ENCODE measurements at regions not wholly inside any gene's neighbourhood (a gene's known extent, or its start where the extent isn't known, plus 50 kb on each side); places are given as distances from the start of the nearest gene placed in this dataset.

DNA sequence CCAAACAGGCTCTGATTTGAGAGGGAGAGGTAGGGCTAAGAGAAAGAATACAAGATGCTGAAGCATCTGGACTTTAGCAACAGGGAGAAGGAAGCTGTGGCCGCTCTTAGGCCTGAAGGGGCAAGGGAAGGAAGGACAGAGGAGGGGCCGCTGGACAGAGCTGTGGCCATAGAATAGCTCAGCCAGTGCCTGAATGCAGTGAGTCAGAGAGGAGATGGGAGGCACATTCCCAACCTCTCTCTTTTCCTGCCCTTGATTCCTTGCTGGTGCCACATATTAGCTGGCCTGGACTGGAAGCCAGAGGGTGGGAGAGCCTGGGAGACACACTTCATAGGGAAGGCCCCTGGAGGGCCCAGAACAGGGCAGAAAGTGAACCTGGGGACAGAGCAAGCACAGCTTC lies 83.4 kb upstream of the POU3F1 start:
- Histone ChIP-seq H3K27me3 (ENCODE audit: insufficient read depth) (peaks cover 18% of the 10 kb centered on the region), H3K4me1 (ENCODE audit: insufficient read depth) (peaks cover 14% of the 10 kb centered on the region; the same call in 1 of the 2 replicates), H2AFZ (no peak overlapping the region), H4K20me1 (replicated peaks; ENCODE audit: insufficient read depth) (no peaks in the 10 kb centered on the region), H3K9me2 (ENCODE audit: insufficient read depth) (no peaks in the 10 kb centered on the region), H3K4me2 (no peak overlapping the region), H3K79me2 (replicated peaks; ENCODE audit: insufficient read depth) (no peaks in the 10 kb centered on the region), H3K36me3 (ENCODE audit: insufficient read depth) (no peaks in the 10 kb centered on the region), H3F3A (replicated peaks; ENCODE audit: low read depth) (no peaks in the 10 kb centered on the region), H3K27ac (ENCODE audit: low read depth) (no peak overlapping the region), H3K4me3 (no peak overlapping the region)
- Mint-ChIP-seq H3K4me3 (no peak overlapping the region), H3K27me3 (ENCODE audit: insufficient read depth, low read depth, poor library complexity) (peaks cover 15% of the 10 kb centered on the region), H3K36me3 (ENCODE audit: low read depth) (no peaks in the 10 kb centered on the region), H3K4me1 (peaks cover 30% of the 10 kb centered on the region), H3K9me3 (no peaks in the 10 kb centered on the region), H3K27ac (no peak overlapping the region)
- TF ChIP-seq NANOG (IDR thresholded peaks at IDR 0.05; ENCODE audit: borderline replicate concordance) (no peak), CREB1 (CRISPR knock-in tag; IDR thresholded peaks at IDR 0.05; ENCODE audit: low read depth) (no peak), EZH2 (IDR thresholded peaks at IDR 0.05; ENCODE audit: low read depth, unreplicated experiment) (no peak), ZNF114 (CRISPR knock-in tag; IDR thresholded peaks at IDR 0.05) (no peak), JUNB (IDR thresholded peaks at IDR 0.05; ENCODE audit: unreplicated experiment) (no peak), ZNF331 (CRISPR knock-in tag; IDR thresholded peaks at IDR 0.05; ENCODE audit: low read depth) (no peak), EZH2phosphoT487 (IDR thresholded peaks at IDR 0.05; ENCODE audit: unreplicated experiment) (no peak)
- TF ChIP-seq, protein P1, sequence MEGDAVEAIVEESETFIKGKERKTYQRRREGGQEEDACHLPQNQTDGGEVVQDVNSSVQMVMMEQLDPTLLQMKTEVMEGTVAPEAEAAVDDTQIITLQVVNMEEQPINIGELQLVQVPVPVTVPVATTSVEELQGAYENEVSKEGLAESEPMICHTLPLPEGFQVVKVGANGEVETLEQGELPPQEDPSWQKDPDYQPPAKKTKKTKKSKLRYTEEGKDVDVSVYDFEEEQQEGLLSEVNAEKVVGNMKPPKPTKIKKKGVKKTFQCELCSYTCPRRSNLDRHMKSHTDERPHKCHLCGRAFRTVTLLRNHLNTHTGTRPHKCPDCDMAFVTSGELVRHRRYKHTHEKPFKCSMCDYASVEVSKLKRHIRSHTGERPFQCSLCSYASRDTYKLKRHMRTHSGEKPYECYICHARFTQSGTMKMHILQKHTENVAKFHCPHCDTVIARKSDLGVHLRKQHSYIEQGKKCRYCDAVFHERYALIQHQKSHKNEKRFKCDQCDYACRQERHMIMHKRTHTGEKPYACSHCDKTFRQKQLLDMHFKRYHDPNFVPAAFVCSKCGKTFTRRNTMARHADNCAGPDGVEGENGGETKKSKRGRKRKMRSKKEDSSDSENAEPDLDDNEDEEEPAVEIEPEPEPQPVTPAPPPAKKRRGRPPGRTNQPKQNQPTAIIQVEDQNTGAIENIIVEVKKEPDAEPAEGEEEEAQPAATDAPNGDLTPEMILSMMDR (conservative IDR thresholded peaks at IDR 0.05; ENCODE audit: low read depth in 2 of 2) = no peak
- TF ChIP-seq, protein P2, sequence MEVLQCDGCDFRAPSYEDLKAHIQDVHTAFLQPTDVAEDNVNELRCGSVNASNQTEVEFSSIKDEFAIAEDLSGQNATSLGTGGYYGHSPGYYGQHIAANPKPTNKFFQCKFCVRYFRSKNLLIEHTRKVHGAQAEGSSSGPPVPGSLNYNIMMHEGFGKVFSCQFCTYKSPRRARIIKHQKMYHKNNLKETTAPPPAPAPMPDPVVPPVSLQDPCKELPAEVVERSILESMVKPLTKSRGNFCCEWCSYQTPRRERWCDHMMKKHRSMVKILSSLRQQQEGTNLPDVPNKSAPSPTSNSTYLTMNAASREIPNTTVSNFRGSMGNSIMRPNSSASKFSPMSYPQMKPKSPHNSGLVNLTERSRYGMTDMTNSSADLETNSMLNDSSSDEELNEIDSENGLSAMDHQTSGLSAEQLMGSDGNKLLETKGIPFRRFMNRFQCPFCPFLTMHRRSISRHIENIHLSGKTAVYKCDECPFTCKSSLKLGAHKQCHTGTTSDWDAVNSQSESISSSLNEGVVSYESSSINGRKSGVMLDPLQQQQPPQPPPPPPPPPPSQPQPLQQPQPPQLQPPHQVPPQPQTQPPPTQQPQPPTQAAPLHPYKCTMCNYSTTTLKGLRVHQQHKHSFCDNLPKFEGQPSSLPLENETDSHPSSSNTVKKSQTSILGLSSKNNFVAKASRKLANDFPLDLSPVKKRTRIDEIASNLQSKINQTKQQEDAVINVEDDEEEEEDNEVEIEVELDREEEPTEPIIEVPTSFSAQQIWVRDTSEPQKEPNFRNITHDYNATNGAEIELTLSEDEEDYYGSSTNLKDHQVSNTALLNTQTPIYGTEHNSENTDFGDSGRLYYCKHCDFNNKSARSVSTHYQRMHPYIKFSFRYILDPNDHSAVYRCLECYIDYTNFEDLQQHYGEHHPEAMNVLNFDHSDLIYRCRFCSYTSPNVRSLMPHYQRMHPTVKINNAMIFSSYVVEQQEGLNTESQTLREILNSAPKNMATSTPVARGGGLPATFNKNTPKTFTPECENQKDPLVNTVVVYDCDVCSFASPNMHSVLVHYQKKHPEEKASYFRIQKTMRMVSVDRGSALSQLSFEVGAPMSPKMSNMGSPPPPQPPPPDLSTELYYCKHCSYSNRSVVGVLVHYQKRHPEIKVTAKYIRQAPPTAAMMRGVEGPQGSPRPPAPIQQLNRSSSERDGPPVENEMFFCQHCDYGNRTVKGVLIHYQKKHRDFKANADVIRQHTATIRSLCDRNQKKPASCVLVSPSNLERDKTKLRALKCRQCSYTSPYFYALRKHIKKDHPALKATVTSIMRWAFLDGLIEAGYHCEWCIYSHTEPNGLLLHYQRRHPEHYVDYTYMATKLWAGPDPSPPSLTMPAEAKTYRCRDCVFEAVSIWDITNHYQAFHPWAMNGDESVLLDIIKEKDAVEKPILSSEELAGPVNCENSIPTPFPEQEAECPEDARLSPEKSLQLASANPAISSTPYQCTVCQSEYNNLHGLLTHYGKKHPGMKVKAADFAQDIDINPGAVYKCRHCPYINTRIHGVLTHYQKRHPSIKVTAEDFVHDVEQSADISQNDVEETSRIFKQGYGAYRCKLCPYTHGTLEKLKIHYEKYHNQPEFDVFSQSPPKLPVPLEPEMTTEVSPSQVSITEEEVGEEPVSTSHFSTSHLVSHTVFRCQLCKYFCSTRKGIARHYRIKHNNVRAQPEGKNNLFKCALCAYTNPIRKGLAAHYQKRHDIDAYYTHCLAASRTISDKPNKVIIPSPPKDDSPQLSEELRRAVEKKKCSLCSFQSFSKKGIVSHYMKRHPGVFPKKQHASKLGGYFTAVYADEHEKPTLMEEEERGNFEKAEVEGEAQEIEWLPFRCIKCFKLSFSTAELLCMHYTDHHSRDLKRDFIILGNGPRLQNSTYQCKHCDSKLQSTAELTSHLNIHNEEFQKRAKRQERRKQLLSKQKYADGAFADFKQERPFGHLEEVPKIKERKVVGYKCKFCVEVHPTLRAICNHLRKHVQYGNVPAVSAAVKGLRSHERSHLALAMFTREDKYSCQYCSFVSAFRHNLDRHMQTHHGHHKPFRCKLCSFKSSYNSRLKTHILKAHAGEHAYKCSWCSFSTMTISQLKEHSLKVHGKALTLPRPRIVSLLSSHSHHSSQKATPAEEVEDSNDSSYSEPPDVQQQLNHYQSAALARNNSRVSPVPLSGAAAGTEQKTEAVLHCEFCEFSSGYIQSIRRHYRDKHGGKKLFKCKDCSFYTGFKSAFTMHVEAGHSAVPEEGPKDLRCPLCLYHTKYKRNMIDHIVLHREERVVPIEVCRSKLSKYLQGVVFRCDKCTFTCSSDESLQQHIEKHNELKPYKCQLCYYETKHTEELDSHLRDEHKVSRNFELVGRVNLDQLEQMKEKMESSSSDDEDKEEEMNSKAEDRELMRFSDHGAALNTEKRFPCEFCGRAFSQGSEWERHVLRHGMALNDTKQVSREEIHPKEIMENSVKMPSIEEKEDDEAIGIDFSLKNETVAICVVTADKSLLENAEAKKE (CRISPR knock-in tag; IDR thresholded peaks at IDR 0.05) = no peak
- TF ChIP-seq, protein P3, sequence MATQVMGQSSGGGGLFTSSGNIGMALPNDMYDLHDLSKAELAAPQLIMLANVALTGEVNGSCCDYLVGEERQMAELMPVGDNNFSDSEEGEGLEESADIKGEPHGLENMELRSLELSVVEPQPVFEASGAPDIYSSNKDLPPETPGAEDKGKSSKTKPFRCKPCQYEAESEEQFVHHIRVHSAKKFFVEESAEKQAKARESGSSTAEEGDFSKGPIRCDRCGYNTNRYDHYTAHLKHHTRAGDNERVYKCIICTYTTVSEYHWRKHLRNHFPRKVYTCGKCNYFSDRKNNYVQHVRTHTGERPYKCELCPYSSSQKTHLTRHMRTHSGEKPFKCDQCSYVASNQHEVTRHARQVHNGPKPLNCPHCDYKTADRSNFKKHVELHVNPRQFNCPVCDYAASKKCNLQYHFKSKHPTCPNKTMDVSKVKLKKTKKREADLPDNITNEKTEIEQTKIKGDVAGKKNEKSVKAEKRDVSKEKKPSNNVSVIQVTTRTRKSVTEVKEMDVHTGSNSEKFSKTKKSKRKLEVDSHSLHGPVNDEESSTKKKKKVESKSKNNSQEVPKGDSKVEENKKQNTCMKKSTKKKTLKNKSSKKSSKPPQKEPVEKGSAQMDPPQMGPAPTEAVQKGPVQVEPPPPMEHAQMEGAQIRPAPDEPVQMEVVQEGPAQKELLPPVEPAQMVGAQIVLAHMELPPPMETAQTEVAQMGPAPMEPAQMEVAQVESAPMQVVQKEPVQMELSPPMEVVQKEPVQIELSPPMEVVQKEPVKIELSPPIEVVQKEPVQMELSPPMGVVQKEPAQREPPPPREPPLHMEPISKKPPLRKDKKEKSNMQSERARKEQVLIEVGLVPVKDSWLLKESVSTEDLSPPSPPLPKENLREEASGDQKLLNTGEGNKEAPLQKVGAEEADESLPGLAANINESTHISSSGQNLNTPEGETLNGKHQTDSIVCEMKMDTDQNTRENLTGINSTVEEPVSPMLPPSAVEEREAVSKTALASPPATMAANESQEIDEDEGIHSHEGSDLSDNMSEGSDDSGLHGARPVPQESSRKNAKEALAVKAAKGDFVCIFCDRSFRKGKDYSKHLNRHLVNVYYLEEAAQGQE (IDR thresholded peaks at IDR 0.05; ENCODE audit: unreplicated experiment) = no peak
- TF ChIP-seq, protein P4, sequence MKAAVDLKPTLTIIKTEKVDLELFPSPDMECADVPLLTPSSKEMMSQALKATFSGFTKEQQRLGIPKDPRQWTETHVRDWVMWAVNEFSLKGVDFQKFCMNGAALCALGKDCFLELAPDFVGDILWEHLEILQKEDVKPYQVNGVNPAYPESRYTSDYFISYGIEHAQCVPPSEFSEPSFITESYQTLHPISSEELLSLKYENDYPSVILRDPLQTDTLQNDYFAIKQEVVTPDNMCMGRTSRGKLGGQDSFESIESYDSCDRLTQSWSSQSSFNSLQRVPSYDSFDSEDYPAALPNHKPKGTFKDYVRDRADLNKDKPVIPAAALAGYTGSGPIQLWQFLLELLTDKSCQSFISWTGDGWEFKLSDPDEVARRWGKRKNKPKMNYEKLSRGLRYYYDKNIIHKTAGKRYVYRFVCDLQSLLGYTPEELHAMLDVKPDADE (IDR thresholded peaks at IDR 0.05) = no peak
- DNase-seq (ENCODE audit: low spot score) (no peak), ATAC-seq (no peak)

Data from GM23338 (cell line).